OCI-LY3 (cell line): ENCODE measurements at regions not wholly inside any gene's neighbourhood (a gene's known extent, or its start where the extent isn't known, plus 50 kb on each side); places are given as distances from the start of the nearest gene placed in this dataset.

Experiments used
- H2AFZ ChIP-seq: fragments of 200-600, 300-600 bp; shearing (Covaris generic); 2 replicates; pipeline ENCODE4 v1.6.0; 2014; ENCODE audit warnings: antibody characterized with exemption, low read depth, low read length
- H3K27ac ChIP-seq: fragments of 200-600, 300-600 bp; sonication (generic); 2 replicates; pipeline ENCODE4 v1.5.1; 2014; ENCODE audit warnings: mild to moderate bottlenecking, low read length, moderate library complexity, mixed read lengths
- H3K27me3 ChIP-seq: fragments of 200-600, 300-600 bp; sonication (generic); 2 replicates; pipeline ENCODE4 v1.6.1; 2014; ENCODE audit warnings: low read depth, low read length, mixed read lengths
- H3K36me3 ChIP-seq: fragments of 200-600, 300-600 bp; sonication (generic); replicated peaks from 2 replicates; pipeline ENCODE3; 2014; ENCODE audit warnings: low read depth, low read length, mixed read lengths
- H3K4me1 ChIP-seq: fragments of 300-600, 200-600 bp; sonication (generic); 2 replicates; pipeline ENCODE4 v1.6.1; 2014; ENCODE audit warnings: low read length, mixed read lengths
- H3K4me2 ChIP-seq: fragments of 200-600, 300-600 bp; sonication (generic); 2 replicates; pipeline ENCODE4 v1.6.1; 2014; ENCODE audit warnings: low read length, mixed read lengths
- H3K4me3 ChIP-seq: fragments of 300-600, 200-600 bp; sonication (generic); 2 replicates; pipeline ENCODE4 v1.5.1; 2014; ENCODE audit warnings: antibody characterized with exemption, mild to moderate bottlenecking, low read length, moderate library complexity
- H3K79me2 ChIP-seq: fragments of 300-600, 200-600 bp; shearing (Covaris generic); 2 replicates; pipeline ENCODE4 v1.6.1; 2014; ENCODE audit warnings: mild to moderate bottlenecking, low read length, mixed read lengths
- H3K9ac ChIP-seq: fragments of 300-600, 200-600 bp; shearing (Covaris generic); 2 replicates; pipeline ENCODE4 v1.6.0; 2014; ENCODE audit warnings: mild to moderate bottlenecking, low read length, moderate library complexity
- H3K9me3 ChIP-seq: fragments of 200-600, 300-600 bp; shearing (Covaris generic); 2 replicates; pipeline ENCODE4 v1.6.1; 2014; ENCODE audit warnings: low read length, mixed read lengths; ENCODE audit not compliant: insufficient read depth
- H4K20me1 ChIP-seq: fragments of 200-600, 300-600 bp; sonication (generic); 2 replicates; pipeline ENCODE4 v1.6.1; 2016; ENCODE audit warnings: low read length, mixed read lengths; ENCODE audit not compliant: insufficient read depth
- EZH2phosphoT487 ChIP-seq: fragments of 200-600 bp; shearing (Covaris generic); IDR thresholded peaks from 2 replicates; pipeline ENCODE4 v1.6.1; 2018; ENCODE audit warnings: antibody characterized with exemption, mixed run types, low read depth
- TF ChIP-seq, protein P1 (sequence below): fragments of 200-600, 300-600 bp; sonication (generic); IDR thresholded peaks from 2 replicates; pipeline ENCODE4 v1.5.1; 2014; ENCODE audit warnings: antibody characterized with exemption, low read length, low read depth

DNA sequence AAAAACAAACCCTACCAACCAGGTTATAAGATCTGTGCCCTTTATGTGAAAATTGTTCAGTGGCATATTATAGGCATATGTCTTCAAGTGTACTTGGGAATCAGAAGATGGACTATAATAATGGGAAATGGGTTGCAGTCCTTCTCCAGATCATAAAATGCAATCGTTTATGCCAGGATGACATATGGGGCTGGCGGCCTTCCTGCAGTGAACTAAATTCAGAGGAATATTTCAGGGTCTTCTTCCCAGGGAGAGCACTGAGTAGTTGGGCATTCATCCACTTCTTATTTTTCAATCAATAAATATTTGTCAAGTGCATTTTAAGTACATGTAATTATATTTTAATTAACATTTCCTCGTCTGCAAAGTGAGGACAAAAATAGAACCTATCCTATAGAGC, 176.2 kb upstream of the CNR1 start:
- no peak overlapping the region for H3K4me3 ChIP-seq
- no peaks in the 10 kb centered on the region for H3K9me3 ChIP-seq
- no peaks in the 10 kb centered on the region for H4K20me1 ChIP-seq
- no peak overlapping the region for H2AFZ ChIP-seq
- no peak overlapping the region for H3K27ac ChIP-seq
- H3K79me2 ChIP-seq = no peaks in the 10 kb centered on the region
- no peaks in the 10 kb centered on the region for H3K4me1 ChIP-seq
- no peak overlapping the region for H3K9ac ChIP-seq
- no peaks in the 10 kb centered on the region for H3K27me3 ChIP-seq
- no peaks in the 10 kb centered on the region for H3K36me3 ChIP-seq
- no peak for TF ChIP-seq EZH2phosphoT487
- TF ChIP-seq, protein P1, sequence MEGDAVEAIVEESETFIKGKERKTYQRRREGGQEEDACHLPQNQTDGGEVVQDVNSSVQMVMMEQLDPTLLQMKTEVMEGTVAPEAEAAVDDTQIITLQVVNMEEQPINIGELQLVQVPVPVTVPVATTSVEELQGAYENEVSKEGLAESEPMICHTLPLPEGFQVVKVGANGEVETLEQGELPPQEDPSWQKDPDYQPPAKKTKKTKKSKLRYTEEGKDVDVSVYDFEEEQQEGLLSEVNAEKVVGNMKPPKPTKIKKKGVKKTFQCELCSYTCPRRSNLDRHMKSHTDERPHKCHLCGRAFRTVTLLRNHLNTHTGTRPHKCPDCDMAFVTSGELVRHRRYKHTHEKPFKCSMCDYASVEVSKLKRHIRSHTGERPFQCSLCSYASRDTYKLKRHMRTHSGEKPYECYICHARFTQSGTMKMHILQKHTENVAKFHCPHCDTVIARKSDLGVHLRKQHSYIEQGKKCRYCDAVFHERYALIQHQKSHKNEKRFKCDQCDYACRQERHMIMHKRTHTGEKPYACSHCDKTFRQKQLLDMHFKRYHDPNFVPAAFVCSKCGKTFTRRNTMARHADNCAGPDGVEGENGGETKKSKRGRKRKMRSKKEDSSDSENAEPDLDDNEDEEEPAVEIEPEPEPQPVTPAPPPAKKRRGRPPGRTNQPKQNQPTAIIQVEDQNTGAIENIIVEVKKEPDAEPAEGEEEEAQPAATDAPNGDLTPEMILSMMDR = no peak
- no peak overlapping the region for H3K4me2 ChIP-seq

- no peaks in the 10 kb centered on the region for H4K20me1 ChIP-seq
- TF ChIP-seq, protein P1 = no peak
- TF ChIP-seq EZH2phosphoT487 = no peak
- H3K9me3 ChIP-seq = no peaks in the 10 kb centered on the region
- H3K27me3 ChIP-seq = no peaks in the 10 kb centered on the region
- H3K36me3 ChIP-seq = no peaks in the 10 kb centered on the region
- no peak overlapping the region for H2AFZ ChIP-seq
- H3K79me2 ChIP-seq = no peaks in the 10 kb centered on the region
- no peak overlapping the region for H3K4me2 ChIP-seq
- no peaks in the 10 kb centered on the region for H3K4me1 ChIP-seq
- no peak overlapping the region for H3K9ac ChIP-seq
- no peak overlapping the region for H3K4me3 ChIP-seq
- H3K27ac ChIP-seq = no peak overlapping the region
Measured at GRCh38 chr6:88339761-88340160, 173.6 kb upstream of the CNR1 start.

DNA sequence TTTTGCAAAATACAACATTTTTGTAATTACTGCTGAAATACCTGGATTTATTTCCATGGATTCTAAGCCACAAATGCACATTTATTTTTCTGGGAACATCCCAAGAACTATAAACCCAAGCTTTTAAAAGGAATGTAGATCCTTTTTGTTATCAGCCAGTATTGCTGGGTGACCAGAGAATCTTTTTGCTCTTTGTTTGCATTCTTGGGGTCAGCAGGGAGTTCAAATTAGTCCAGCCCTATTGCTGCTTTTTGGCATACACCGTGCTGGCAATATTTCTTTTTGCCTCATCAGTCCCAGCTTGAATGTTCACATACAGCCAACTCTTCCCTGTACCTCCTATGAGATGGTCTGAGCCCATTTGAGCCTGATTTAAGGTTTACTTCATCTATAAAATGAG, 155.2 kb upstream of the CNR1 start:
- Histone ChIP-seq H3K27ac (no peak overlapping the region), H2AFZ (no peak overlapping the region), H3K4me1 (no peaks in the 10 kb centered on the region), H3K4me2 (no peak overlapping the region), H3K36me3 (no peaks in the 10 kb centered on the region), H3K4me3 (no peak overlapping the region), H3K79me2 (no peaks in the 10 kb centered on the region), H3K9me3 (no peaks in the 10 kb centered on the region), H3K9ac (no peak overlapping the region), H4K20me1 (no peaks in the 10 kb centered on the region), H3K27me3 (no peaks in the 10 kb centered on the region)
- TF ChIP-seq, protein P1 = no peak
- no peak for TF ChIP-seq EZH2phosphoT487

DNA sequence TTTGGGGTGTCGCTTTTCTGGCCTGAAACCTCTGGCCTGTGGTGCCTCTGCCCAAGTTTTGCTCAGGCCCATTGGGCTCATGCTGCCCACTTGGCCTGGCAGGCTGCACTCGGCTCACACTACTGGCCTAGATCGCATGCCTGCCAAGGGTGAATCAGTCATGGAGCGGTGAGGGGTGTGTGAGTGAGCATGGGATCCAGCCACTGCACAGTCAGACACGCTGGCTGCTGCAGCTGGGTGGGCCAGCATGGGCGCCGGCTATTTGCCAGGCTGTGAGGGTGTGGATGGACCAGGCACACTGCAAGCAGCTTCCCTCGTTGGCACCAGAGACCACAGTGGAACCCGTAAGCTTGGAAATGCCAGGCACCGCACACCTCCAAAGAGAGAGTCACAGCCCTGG, 145.4 kb upstream of the CNR1 start:
- H3K4me3 ChIP-seq = no peak overlapping the region
- H3K4me2 ChIP-seq = no peak overlapping the region
- no peaks in the 10 kb centered on the region for H3K27me3 ChIP-seq
- no peak overlapping the region for H2AFZ ChIP-seq
- no peak for TF ChIP-seq EZH2phosphoT487
- TF ChIP-seq, protein P1 = no peak
- H4K20me1 ChIP-seq = no peaks in the 10 kb centered on the region
- no peak overlapping the region for H3K9ac ChIP-seq
- no peaks in the 10 kb centered on the region for H3K79me2 ChIP-seq
- H3K9me3 ChIP-seq = no peaks in the 10 kb centered on the region
- no peaks in the 10 kb centered on the region for H3K36me3 ChIP-seq
- no peak overlapping the region for H3K27ac ChIP-seq
- H3K4me1 ChIP-seq = no peaks in the 10 kb centered on the region
